HCT116 (cell line): ENCODE measurements at regions not wholly inside any gene's neighbourhood (a gene's known extent, or its start where the extent isn't known, plus 50 kb on each side); places are given as distances from the start of the nearest gene placed in this dataset.

ENCODE experiments used
- ATAC-seq: fragments of 200-7000 bp; cut with Tn5 transposase; 2 replicates; pipeline ENCODE4 v1.9.1; 2020; ENCODE audit warnings: mild to moderate bottlenecking, moderate library complexity
- BruUV-seq: library from RNA; stranded (reverse); fragments of 400-500 nt; replicated peaks from 2 replicates; lab custom pipeline; 2021; lab: Mats Ljungman, UMichigan
- CTCF ChIA-PET: fragments of 300-600 bp; sonication (Branson Sonifier 250); formaldehyde crosslinking; loops from one replicate; lab custom pipeline; 2021; ENCODE audit warnings: antibody characterized with exemption; lab: Charles Lee
- POLR2A ChIA-PET: fragments of 300-600, 350-600 bp; sonication (Branson Sonifier 250); formaldehyde crosslinking; loops from one replicate; lab custom pipeline; 2021; ENCODE audit warnings: antibody characterized with exemption; lab: Charles Lee
- RAD21 ChIA-PET, 2 experiments: fragments of 300-600 bp; sonication (Branson Sonifier 250); formaldehyde crosslinking; loops; one replicate each; lab custom pipeline; 2023; ENCODE audit warnings: low total read pairs in 2 of 2; ENCODE audit not compliant: uncharacterized antibody in 2 of 2, unreplicated experiment in 2 of 2, low non-redundant PET in 1 of 2; lab: Charles Lee
- DNase-seq: peaks from one replicate; pipeline ENCODE4 v3.0.0-alpha.2; 2010; ENCODE audit warnings: low read depth, low spot score
- H2AFZ ChIP-seq: fragments of 200-600 bp; shearing (Covaris generic), sonication (generic); 2 replicates; pipeline ENCODE4 v1.6.1; 2017; ENCODE audit warnings: low read depth, mixed run types, mixed read lengths, antibody characterized with exemption, low read length; ENCODE audit not compliant: poor library complexity, severe bottlenecking
- H3K27ac ChIP-seq: 2 replicates; pipeline ENCODE4 v1.5.1; 2012; ENCODE audit warnings: low read depth, low read length
- H3K27me3 ChIP-seq: fragments of 200-600 bp; sonication (generic); 2 replicates; pipeline ENCODE4 v1.6.1; 2016; ENCODE audit warnings: mixed run types, low read length, mixed read lengths; ENCODE audit not compliant: insufficient read depth
- H3K36me3 ChIP-seq, 2 experiments: fragments of 200-500 bp in 1 of 2; fragments of 200-600 bp in 1 of 2; sonication (Bioruptor generic) in 1 of 2; sonication (generic) in 1 of 2; 2 replicates each; pipeline versions ENCODE4 v1.5.1 to v1.6.1; 2014 to 2016; ENCODE audit warnings: low read length in 2 of 2, inconsistent platforms in 1 of 2, mixed read lengths in 1 of 2, mixed run types in 1 of 2; ENCODE audit not compliant: insufficient read depth in 2 of 2, control insufficient read depth in 1 of 2
- H3K4me1 ChIP-seq, 2 experiments: fragments of 200-600 bp in 1 of 2; sonication (generic) in 1 of 2; 2 replicates each; pipeline versions ENCODE4 v1.5.1 to v1.6.1; 2012 to 2017; ENCODE audit warnings: low read length in 2 of 2, inconsistent platforms in 1 of 2, mild to moderate bottlenecking in 1 of 2, mixed read lengths in 1 of 2, mixed run types in 1 of 2, moderate library complexity in 1 of 2; ENCODE audit not compliant: insufficient read depth in 2 of 2, control insufficient read depth in 1 of 2
- H3K4me2 ChIP-seq: fragments of 200-600 bp; sonication (generic); 2 replicates; pipeline ENCODE4 v1.6.1; 2017; ENCODE audit warnings: mixed run types, low read length, mixed read lengths
- H3K4me3 ChIP-seq, 2 experiments: fragments of 200-600 bp in 1 of 2; sonication (generic) in 1 of 2; replicated peaks in 1 of 2; 2 replicates each; pipeline ENCODE4 v1.5.1; 2011 to 2016; ENCODE audit warnings: low read length in 2 of 2, control low read depth in 1 of 2, low read depth in 1 of 2, mild to moderate bottlenecking in 1 of 2, mixed read lengths in 1 of 2, mixed run types in 1 of 2
- H3K79me2 ChIP-seq: fragments of 200-600 bp; sonication (generic); 2 replicates; pipeline ENCODE4 v1.6.1; 2017; ENCODE audit warnings: mild to moderate bottlenecking, mixed run types, low read length, moderate library complexity, mixed read lengths; ENCODE audit not compliant: insufficient read depth
- H3K9ac ChIP-seq: fragments of 200-600 bp; sonication (generic); 2 replicates; pipeline ENCODE4 v1.6.1; 2016; ENCODE audit warnings: low read length, mixed read lengths
- H3K9me2 ChIP-seq: fragments of 200-600 bp; sonication (generic), shearing (Covaris generic); 2 replicates; pipeline ENCODE4 v1.6.1; 2017; ENCODE audit warnings: mixed run types, mild to moderate bottlenecking, moderate library complexity; ENCODE audit not compliant: insufficient read depth
- H3K9me3 ChIP-seq, 2 experiments: fragments of 200-500 bp in 1 of 2; fragments of 200-600 bp in 1 of 2; sonication (Bioruptor generic) in 1 of 2; sonication (generic) in 1 of 2; 2 replicates each; pipeline ENCODE4 v1.6.1; 2014 to 2017; ENCODE audit warnings: low read length in 2 of 2, mixed read lengths in 2 of 2, inconsistent platforms in 1 of 2, low read depth in 1 of 2, mild to moderate bottlenecking in 1 of 2, mixed run types in 1 of 2, moderate library complexity in 1 of 2; ENCODE audit not compliant: control insufficient read depth in 1 of 2, insufficient read depth in 1 of 2
- H4K20me1 ChIP-seq: fragments of 200-600 bp; sonication (generic), shearing (Covaris generic); 2 replicates; pipeline ENCODE4 v1.6.1; 2017; ENCODE audit warnings: mixed run types, mild to moderate bottlenecking, moderate library complexity; ENCODE audit not compliant: insufficient read depth
- ATF3 ChIP-seq: IDR thresholded peaks from 2 replicates; pipeline ENCODE4 v1.6.1; 2012
- CBX3 ChIP-seq: IDR thresholded peaks from 2 replicates; pipeline ENCODE4 v1.6.1; 2012; ENCODE audit warnings: low read depth
- CEBPB ChIP-seq: IDR thresholded peaks from 2 replicates; pipeline ENCODE4 v1.6.1; 2012; ENCODE audit warnings: low read depth
- EGR1 ChIP-seq: IDR thresholded peaks from 2 replicates; pipeline ENCODE4 v1.6.1; 2012; ENCODE audit warnings: low read depth
- ELF1 ChIP-seq: IDR thresholded peaks from 2 replicates; pipeline ENCODE4 v1.6.1; 2012; ENCODE audit warnings: low read depth, borderline replicate concordance
- EZH2 ChIP-seq: fragments of 200-600 bp; sonication (generic); IDR thresholded peaks from 2 replicates; pipeline ENCODE4 v1.6.1; 2017; ENCODE audit warnings: antibody characterized with exemption, mixed run types
- EZH2phosphoT487 ChIP-seq: fragments of 200-600 bp; IDR thresholded peaks from 2 replicates; pipeline ENCODE4 v1.6.1; 2018; ENCODE audit warnings: antibody characterized with exemption, borderline replicate concordance
- JUND ChIP-seq: IDR thresholded peaks from 2 replicates; pipeline ENCODE4 v1.6.1; 2012
- MAX ChIP-seq: IDR thresholded peaks from 2 replicates; pipeline ENCODE4 v1.6.1; 2012
- POLR2A ChIP-seq: IDR thresholded peaks from 2 replicates; pipeline ENCODE4 v1.7.0; 2011; ENCODE audit warnings: borderline replicate concordance; ENCODE audit not compliant: insufficient read depth, insufficient read length; ENCODE audit errors: extremely low read depth
- RAD21 ChIP-seq: IDR thresholded peaks from 2 replicates; pipeline ENCODE4 v1.6.1; 2012; ENCODE audit warnings: low read depth, mild to moderate bottlenecking
- SIN3A ChIP-seq: IDR thresholded peaks from 2 replicates; pipeline ENCODE4 v1.6.1; 2012; ENCODE audit warnings: low read depth
- SRF ChIP-seq: IDR thresholded peaks from 2 replicates; pipeline ENCODE4 v1.6.1; 2012; ENCODE audit warnings: low read depth
- TCF7L2 ChIP-seq: IDR thresholded peaks from 2 replicates; pipeline ENCODE4 v1.7.0; 2011; ENCODE audit warnings: borderline replicate concordance, inconsistent platforms; ENCODE audit not compliant: insufficient read depth, insufficient read length; ENCODE audit errors: extremely low read depth
- ZBTB33 ChIP-seq: IDR thresholded peaks from 2 replicates; pipeline ENCODE4 v1.6.1; 2011; ENCODE audit warnings: mild to moderate bottlenecking, low read length, moderate library complexity; ENCODE audit not compliant: insufficient replicate concordance; ENCODE audit errors: extremely low read depth
- ZFX ChIP-seq: fragments of 450-650 bp; IDR thresholded peaks from 2 replicates; pipeline ENCODE4 v1.6.1; 2017
- ZNF274 ChIP-seq: fragments of 200-500 bp; sonication (Bioruptor generic); IDR thresholded peaks from 2 replicates; pipeline ENCODE4 v1.6.1; 2014; ENCODE audit warnings: mild to moderate bottlenecking, low read depth, low read length, inconsistent platforms
- intact Hi-C: fragments of 100-400 bp; cut with micrococcal nuclease; formaldehyde crosslinking; loops from 2 replicates; pipeline ENCODE4 v1.10.0; 2022

- no peak overlapping the region for H3K9ac ChIP-seq
- H3K4me2 ChIP-seq = no peak overlapping the region
- TF ChIP-seq ZBTB33 = no peak
- no peaks in the 10 kb centered on the region for H3K9me3 ChIP-seq
- H3K36me3 ChIP-seq = no peaks in the 10 kb centered on the region
- no peak overlapping the region for H2AFZ ChIP-seq
- no peak for DNase-seq
- BruUV-seq = no TSS peak
- CTCF ChIA-PET = no interaction called here
- no peaks in the 10 kb centered on the region for H3K9me2 ChIP-seq
- H3K4me3 ChIP-seq = no peak overlapping the region
- ATAC-seq = no peak
- H3K79me2 ChIP-seq = no peaks in the 10 kb centered on the region
- no peaks in the 10 kb centered on the region for H3K27me3 ChIP-seq
- H4K20me1 ChIP-seq = no peaks in the 10 kb centered on the region
- RAD21 ChIA-PET = no interaction called here
- H3K4me1 ChIP-seq = peaks cover 0 to 5% of the 10 kb centered on the region in 2 experiments; a peak in 1 of 4 replicates
- no peak overlapping the region for H3K27ac ChIP-seq
- POLR2A ChIA-PET = no interaction called here
- intact Hi-C loops = no loop called here
These were observed 52.7 kb upstream of the ARL15 start for GRCh38 chr5:54362992-54363625.

- H3K36me3 ChIP-seq = no peaks in the 10 kb centered on the region
- H4K20me1 ChIP-seq = no peaks in the 10 kb centered on the region
- no peaks in the 10 kb centered on the region for H3K27me3 ChIP-seq
- H3K4me3 ChIP-seq = no peak overlapping the region
- no peak for ATAC-seq
- DNase-seq = no peak
- H3K9me3 ChIP-seq = no peaks in the 10 kb centered on the region
- no peaks in the 10 kb centered on the region for H3K79me2 ChIP-seq
- no TSS peak for BruUV-seq
- intact Hi-C loops = no loop called here
- H3K9ac ChIP-seq = no peak overlapping the region
- POLR2A ChIA-PET = no interaction called here
- H3K4me2 ChIP-seq = no peak overlapping the region
- RAD21 ChIA-PET = no interaction called here
- H2AFZ ChIP-seq = no peak overlapping the region
- H3K9me2 ChIP-seq = no peaks in the 10 kb centered on the region
- peaks cover 0 to 5% of the 10 kb centered on the region in 2 experiments; a peak in 1 of 4 replicates for H3K4me1 ChIP-seq
- H3K27ac ChIP-seq = no peak overlapping the region
- CTCF ChIA-PET = no interaction called here
- TF ChIP-seq CEBPB = no peak
- TF ChIP-seq JUND = no peak
- TF ChIP-seq ZFX = no peak
- TF ChIP-seq POLR2A = no peak
- TF ChIP-seq EZH2 = no peak
- TF ChIP-seq TCF7L2 = no peak
- TF ChIP-seq CBX3 = no peak
- no peak for TF ChIP-seq EZH2phosphoT487
- no peak for TF ChIP-seq MAX
- no peak for TF ChIP-seq ATF3
- TF ChIP-seq EGR1 = no peak
- no peak for TF ChIP-seq SIN3A
- TF ChIP-seq ZNF274 = no peak
- TF ChIP-seq ELF1 = no peak
- no peak for TF ChIP-seq SRF
- TF ChIP-seq RAD21 = no peak
These were observed 52.1 kb upstream of the ARL15 start for GRCh38 chr5:54362434-54362833.
